SK-N-SH treated with all-trans-retinoic acid at 6 μM for 48 hours (cell line): ENCODE measurements at regions not wholly inside any gene's neighbourhood (a gene's known extent, or its start where the extent isn't known, plus 50 kb on each side); places are given as distances from the start of the nearest gene placed in this dataset.

Source experiments
- ATAC-seq: fragments of 200-7000 bp; cut with Tn5 transposase; 3 replicates; pipeline ENCODE4 v1.9.1; 2020; ENCODE audit warnings: mild to moderate bottlenecking, moderate library complexity
- ARNTL ChIP-seq: fragments of 450-650 bp; formaldehyde crosslinking; IDR thresholded peaks from 2 replicates; pipeline ENCODE4 v1.5.0; 2020; ENCODE audit warnings: low read depth, mild to moderate bottlenecking, moderate library complexity, borderline replicate concordance
- BACH2 ChIP-seq: fragments of 250-450 bp; sonication (Bioruptor Pico); IDR thresholded peaks from 2 replicates; pipeline ENCODE4 v1.9.0; 2021; ENCODE audit warnings: mild to moderate bottlenecking, borderline replicate concordance
- CSDC2 ChIP-seq: fragments of 250-450 bp; sonication (Bioruptor Pico); IDR thresholded peaks from 2 replicates; pipeline ENCODE4 v1.5.0; 2020; ENCODE audit warnings: mild to moderate bottlenecking, moderate library complexity
- ESRRG ChIP-seq: fragments of 250-450 bp; sonication (Bioruptor Pico); IDR thresholded peaks from 2 replicates; pipeline ENCODE4 v1.6.1; 2021; ENCODE audit warnings: mild to moderate bottlenecking
- GLIS3 ChIP-seq: fragments of 250-450 bp; sonication (Bioruptor Pico); IDR thresholded peaks from 2 replicates; pipeline ENCODE4 v1.5.0; 2020; ENCODE audit warnings: mild to moderate bottlenecking, moderate library complexity
- ISL1 ChIP-seq: fragments of 250-450 bp; sonication (Bioruptor Pico); IDR thresholded peaks from 2 replicates; pipeline ENCODE4 v2.1.2; 2022; ENCODE audit warnings: mild to moderate bottlenecking, moderate library complexity
- OSR1 ChIP-seq: fragments of 250-450 bp; sonication (Bioruptor Pico); IDR thresholded peaks from 2 replicates; pipeline ENCODE4 v1.8.0; 2022; ENCODE audit warnings: moderate library complexity, mild to moderate bottlenecking, inconsistent platforms
- PPARA ChIP-seq: fragments of 250-450 bp; sonication (Bioruptor Pico); IDR thresholded peaks from 2 replicates; pipeline ENCODE4 v1.5.0; 2020; ENCODE audit warnings: mild to moderate bottlenecking, borderline replicate concordance
- RARB ChIP-seq: fragments of 250-450 bp; sonication (Bioruptor Pico); IDR thresholded peaks from 2 replicates; pipeline ENCODE4 v1.8.0; 2021; ENCODE audit warnings: mild to moderate bottlenecking, moderate library complexity
- TCF4 ChIP-seq: fragments of 250-450 bp; sonication (Bioruptor Pico); IDR thresholded peaks from 2 replicates; pipeline ENCODE4 v1.8.0; 2021; ENCODE audit warnings: mild to moderate bottlenecking, moderate library complexity, borderline replicate concordance
- TOX ChIP-seq: fragments of 250-450 bp; sonication (Bioruptor Pico); IDR thresholded peaks from 2 replicates; pipeline ENCODE4 v1.8.0; 2021; ENCODE audit warnings: mild to moderate bottlenecking, moderate library complexity, borderline replicate concordance
- ZC3H10 ChIP-seq: fragments of 250-450 bp; sonication (Bioruptor Pico); IDR thresholded peaks from 2 replicates; pipeline ENCODE4 v1.5.1; 2021; ENCODE audit warnings: mild to moderate bottlenecking, moderate library complexity
- ZFP3 ChIP-seq: fragments of 250-450 bp; sonication (Bioruptor Pico); IDR thresholded peaks from 2 replicates; pipeline ENCODE4 v1.5.0; 2020; ENCODE audit warnings: mild to moderate bottlenecking, moderate library complexity
- ZFP30 ChIP-seq: fragments of 450-650 bp; formaldehyde crosslinking; IDR thresholded peaks from 2 replicates; pipeline ENCODE4 v1.5.0; 2022; ENCODE audit warnings: mild to moderate bottlenecking, moderate library complexity
- ZNF8 ChIP-seq: fragments of 450-650 bp; formaldehyde crosslinking; IDR thresholded peaks from 2 replicates; pipeline ENCODE4 v1.5.0; 2020; ENCODE audit warnings: mild to moderate bottlenecking, moderate library complexity
- TF ChIP-seq, protein P1 (sequence below): fragments of 250-450 bp; sonication (Bioruptor Pico); IDR thresholded peaks from 2 replicates; pipeline ENCODE4 v1.5.1; 2020; ENCODE audit warnings: low read depth, mild to moderate bottlenecking, moderate library complexity
- TF ChIP-seq, protein P2 (sequence below): fragments of 250-450 bp; sonication (Bioruptor Pico); IDR thresholded peaks from 2 replicates; pipeline ENCODE4 v1.5.1; 2021; ENCODE audit warnings: mild to moderate bottlenecking, moderate library complexity
- TF ChIP-seq, protein P3 (sequence below): fragments of 250-450 bp; sonication (Bioruptor Pico); IDR thresholded peaks from 2 replicates; pipeline ENCODE4 v1.5.0; 2020; ENCODE audit warnings: mild to moderate bottlenecking, moderate library complexity
- TF ChIP-seq, protein P4 (sequence below): fragments of 250-450 bp; sonication (Bioruptor Pico); IDR thresholded peaks from 2 replicates; pipeline ENCODE4 v1.8.0; 2021; ENCODE audit warnings: low read depth, mild to moderate bottlenecking, moderate library complexity, borderline replicate concordance
- TF ChIP-seq, protein P5 (sequence below): fragments of 250-450 bp; sonication (Bioruptor Pico); IDR thresholded peaks from 2 replicates; pipeline ENCODE4 v1.8.0; 2020; ENCODE audit warnings: mild to moderate bottlenecking, moderate library complexity, borderline replicate concordance

DNA sequence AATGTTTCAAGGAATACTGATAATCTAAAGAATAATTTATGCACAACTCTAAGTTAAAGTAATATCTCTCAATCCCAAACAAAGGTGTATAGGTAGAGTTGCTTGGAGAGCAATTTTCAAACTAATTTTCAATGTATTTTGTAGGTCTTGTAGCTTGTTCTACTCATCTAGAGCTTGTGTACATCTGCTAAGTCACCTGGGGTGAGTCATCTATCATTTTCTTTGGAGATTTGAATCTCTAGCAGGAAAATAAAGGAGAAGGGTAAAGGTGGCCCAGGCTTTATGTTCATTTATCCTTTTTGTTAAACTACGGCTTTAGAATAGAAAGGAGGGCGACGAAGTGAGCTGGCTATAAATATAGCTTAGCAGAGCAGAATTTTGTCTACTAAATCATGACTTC, 76.8 kb upstream of the THUMPD2 start:
- TF ChIP-seq CSDC2 (CRISPR knock-in tag) = no peak
- no peak for TF ChIP-seq GLIS3 (CRISPR knock-in tag)
- no peak for TF ChIP-seq ISL1
- TF ChIP-seq ZC3H10 (CRISPR knock-in tag) = no peak
- no peak for TF ChIP-seq PPARA
- TF ChIP-seq, protein P1, sequence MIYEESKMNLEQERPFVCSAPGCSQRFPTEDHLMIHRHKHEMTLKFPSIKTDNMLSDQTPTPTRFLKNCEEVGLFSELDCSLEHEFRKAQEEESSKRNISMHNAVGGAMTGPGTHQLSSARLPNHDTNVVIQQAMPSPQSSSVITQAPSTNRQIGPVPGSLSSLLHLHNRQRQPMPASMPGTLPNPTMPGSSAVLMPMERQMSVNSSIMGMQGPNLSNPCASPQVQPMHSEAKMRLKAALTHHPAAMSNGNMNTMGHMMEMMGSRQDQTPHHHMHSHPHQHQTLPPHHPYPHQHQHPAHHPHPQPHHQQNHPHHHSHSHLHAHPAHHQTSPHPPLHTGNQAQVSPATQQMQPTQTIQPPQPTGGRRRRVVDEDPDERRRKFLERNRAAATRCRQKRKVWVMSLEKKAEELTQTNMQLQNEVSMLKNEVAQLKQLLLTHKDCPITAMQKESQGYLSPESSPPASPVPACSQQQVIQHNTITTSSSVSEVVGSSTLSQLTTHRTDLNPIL = no peak
- TF ChIP-seq, protein P2, sequence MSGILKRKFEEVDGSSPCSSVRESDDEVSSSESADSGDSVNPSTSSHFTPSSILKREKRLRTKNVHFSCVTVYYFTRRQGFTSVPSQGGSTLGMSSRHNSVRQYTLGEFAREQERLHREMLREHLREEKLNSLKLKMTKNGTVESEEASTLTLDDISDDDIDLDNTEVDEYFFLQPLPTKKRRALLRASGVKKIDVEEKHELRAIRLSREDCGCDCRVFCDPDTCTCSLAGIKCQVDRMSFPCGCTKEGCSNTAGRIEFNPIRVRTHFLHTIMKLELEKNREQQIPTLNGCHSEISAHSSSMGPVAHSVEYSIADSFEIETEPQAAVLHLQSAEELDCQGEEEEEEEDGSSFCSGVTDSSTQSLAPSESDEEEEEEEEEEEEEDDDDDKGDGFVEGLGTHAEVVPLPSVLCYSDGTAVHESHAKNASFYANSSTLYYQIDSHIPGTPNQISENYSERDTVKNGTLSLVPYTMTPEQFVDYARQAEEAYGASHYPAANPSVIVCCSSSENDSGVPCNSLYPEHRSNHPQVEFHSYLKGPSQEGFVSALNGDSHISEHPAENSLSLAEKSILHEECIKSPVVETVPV (CRISPR knock-in tag) = no peak
- no peak for TF ChIP-seq TOX
- TF ChIP-seq, protein P3, sequence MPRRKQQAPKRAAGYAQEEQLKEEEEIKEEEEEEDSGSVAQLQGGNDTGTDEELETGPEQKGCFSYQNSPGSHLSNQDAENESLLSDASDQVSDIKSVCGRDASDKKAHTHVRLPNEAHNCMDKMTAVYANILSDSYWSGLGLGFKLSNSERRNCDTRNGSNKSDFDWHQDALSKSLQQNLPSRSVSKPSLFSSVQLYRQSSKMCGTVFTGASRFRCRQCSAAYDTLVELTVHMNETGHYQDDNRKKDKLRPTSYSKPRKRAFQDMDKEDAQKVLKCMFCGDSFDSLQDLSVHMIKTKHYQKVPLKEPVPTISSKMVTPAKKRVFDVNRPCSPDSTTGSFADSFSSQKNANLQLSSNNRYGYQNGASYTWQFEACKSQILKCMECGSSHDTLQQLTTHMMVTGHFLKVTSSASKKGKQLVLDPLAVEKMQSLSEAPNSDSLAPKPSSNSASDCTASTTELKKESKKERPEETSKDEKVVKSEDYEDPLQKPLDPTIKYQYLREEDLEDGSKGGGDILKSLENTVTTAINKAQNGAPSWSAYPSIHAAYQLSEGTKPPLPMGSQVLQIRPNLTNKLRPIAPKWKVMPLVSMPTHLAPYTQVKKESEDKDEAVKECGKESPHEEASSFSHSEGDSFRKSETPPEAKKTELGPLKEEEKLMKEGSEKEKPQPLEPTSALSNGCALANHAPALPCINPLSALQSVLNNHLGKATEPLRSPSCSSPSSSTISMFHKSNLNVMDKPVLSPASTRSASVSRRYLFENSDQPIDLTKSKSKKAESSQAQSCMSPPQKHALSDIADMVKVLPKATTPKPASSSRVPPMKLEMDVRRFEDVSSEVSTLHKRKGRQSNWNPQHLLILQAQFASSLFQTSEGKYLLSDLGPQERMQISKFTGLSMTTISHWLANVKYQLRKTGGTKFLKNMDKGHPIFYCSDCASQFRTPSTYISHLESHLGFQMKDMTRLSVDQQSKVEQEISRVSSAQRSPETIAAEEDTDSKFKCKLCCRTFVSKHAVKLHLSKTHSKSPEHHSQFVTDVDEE (CRISPR knock-in tag) = no peak
- no peak for ATAC-seq

DNA sequence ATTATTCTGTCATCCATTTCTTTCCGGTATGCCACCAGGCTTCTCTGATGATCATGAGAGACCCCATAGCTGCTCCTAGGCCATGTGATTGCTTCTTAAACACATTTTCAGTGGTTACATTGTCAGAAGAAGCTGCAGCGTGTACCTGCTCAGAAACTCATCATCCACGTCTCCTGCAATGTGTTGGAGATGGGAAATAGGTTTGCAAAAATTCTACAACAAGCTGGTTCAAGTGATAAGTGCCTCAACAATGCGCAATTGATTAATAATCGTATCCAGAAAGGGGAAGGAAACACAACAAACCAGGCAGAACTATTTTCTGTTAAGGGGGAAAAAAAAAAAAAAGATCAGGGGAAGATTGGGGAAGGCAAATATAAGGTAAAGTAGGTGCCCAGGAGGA, 75.7 kb upstream of the THUMPD2 start:
- TF ChIP-seq BACH2 (CRISPR knock-in tag) (no peak), OSR1 (CRISPR knock-in tag) (no peak), RARB (CRISPR knock-in tag) (no peak), ZNF8 (CRISPR knock-in tag) (no peak), ARNTL (CRISPR knock-in tag) (no peak), CSDC2 (CRISPR knock-in tag) (no peak)
- TF ChIP-seq, protein P1 = no peak
- ATAC-seq = no peak

DNA sequence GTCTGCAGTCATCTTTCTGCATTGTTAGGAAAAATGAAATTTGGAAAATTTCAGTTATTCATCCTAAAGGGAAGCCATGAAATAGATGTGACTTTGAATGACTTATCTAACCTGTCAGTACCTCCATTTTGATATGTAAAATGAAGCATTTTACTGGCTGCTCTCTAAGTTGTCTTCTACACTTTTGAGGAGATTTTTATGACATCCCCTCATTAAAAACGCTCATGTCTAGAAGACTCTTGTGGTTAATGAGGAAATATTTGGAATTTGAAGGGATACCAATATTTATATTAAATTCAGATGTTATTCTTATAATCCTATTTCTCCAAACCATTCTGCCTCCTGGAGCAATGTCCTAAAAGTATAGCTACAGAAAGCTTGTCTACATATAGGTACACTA, 73.8 kb upstream of the THUMPD2 start:
- no peak for ATAC-seq
- TF ChIP-seq ESRRG (CRISPR knock-in tag) (no peak), ZFP3 (no peak), ZNF8 (CRISPR knock-in tag) (no peak), CSDC2 (CRISPR knock-in tag) (no peak), BACH2 (CRISPR knock-in tag) (no peak), RARB (CRISPR knock-in tag) (no peak), TCF4 (CRISPR knock-in tag) (no peak), ZC3H10 (CRISPR knock-in tag) (no peak), ISL1 (no peak), ARNTL (CRISPR knock-in tag) (no peak), GLIS3 (CRISPR knock-in tag) (no peak), OSR1 (CRISPR knock-in tag) (no peak), TOX (no peak), ZFP30 (CRISPR knock-in tag) (no peak)
- TF ChIP-seq, protein P4, sequence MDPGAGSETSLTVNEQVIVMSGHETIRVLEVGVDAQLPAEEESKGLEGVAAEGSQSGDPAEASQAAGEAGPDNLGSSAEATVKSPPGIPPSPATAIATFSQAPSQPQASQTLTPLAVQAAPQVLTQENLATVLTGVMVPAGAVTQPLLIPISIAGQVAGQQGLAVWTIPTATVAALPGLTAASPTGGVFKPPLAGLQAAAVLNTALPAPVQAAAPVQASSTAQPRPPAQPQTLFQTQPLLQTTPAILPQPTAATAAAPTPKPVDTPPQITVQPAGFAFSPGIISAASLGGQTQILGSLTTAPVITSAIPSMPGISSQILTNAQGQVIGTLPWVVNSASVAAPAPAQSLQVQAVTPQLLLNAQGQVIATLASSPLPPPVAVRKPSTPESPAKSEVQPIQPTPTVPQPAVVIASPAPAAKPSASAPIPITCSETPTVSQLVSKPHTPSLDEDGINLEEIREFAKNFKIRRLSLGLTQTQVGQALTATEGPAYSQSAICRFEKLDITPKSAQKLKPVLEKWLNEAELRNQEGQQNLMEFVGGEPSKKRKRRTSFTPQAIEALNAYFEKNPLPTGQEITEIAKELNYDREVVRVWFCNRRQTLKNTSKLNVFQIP = no peak
- TF ChIP-seq, protein P5, sequence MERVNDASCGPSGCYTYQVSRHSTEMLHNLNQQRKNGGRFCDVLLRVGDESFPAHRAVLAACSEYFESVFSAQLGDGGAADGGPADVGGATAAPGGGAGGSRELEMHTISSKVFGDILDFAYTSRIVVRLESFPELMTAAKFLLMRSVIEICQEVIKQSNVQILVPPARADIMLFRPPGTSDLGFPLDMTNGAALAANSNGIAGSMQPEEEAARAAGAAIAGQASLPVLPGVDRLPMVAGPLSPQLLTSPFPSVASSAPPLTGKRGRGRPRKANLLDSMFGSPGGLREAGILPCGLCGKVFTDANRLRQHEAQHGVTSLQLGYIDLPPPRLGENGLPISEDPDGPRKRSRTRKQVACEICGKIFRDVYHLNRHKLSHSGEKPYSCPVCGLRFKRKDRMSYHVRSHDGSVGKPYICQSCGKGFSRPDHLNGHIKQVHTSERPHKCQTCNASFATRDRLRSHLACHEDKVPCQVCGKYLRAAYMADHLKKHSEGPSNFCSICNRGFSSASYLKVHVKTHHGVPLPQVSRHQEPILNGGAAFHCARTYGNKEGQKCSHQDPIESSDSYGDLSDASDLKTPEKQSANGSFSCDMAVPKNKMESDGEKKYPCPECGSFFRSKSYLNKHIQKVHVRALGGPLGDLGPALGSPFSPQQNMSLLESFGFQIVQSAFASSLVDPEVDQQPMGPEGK (CRISPR knock-in tag) = no peak
- TF ChIP-seq, protein P3 (CRISPR knock-in tag) = no peak
- TF ChIP-seq, protein P1 = no peak
- TF ChIP-seq, protein P2 (CRISPR knock-in tag) = no peak
